ENCODE measurements at regions not wholly inside any gene's neighbourhood (a gene's known extent, or its start where the extent isn't known, plus 50 kb on each side); places are given as distances from the start of the nearest gene placed in this dataset.

DNA sequence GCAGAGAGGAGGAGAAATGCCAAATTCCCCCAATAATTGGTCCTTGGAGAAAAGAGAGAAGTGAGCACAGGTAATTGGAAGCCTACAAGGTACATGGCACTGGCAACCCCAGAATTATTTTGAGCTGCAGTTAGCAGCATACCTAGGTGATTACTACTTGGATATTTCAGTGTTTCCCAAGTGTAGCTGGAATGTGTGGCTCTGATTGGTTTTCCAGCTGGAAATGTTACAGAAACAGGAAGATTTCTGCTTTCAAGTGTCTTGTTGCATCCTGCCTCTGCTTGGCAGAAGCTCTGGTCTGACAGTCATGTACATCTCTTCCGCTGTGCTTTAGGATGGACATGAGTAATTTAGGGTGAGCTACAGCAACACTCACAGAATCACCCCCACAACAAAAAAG lies 262.1 kb downstream of the ENC1 start:
- Histone ChIP-seq H3K4me1 (ENCODE audit: control insufficient read depth in 1 of 2, low read depth in 2 of 2) (peaks cover 9 to 11% of the 10 kb centered on the region in 2 donors), H3K27me3 (replicated peaks; ENCODE audit: insufficient read depth) (no peaks in the 10 kb centered on the region), H3K9me3 (no peaks in the 10 kb centered on the region), H3K4me3 (no peak overlapping the region), H3K27ac (no peak overlapping the region), H3K36me3 (no peaks in the 10 kb centered on the region)
- ATAC-seq (ENCODE audit: insufficient number of reproducible peaks, low FRiP score, low read depth) = no peak
- TF ChIP-seq, protein P1, sequence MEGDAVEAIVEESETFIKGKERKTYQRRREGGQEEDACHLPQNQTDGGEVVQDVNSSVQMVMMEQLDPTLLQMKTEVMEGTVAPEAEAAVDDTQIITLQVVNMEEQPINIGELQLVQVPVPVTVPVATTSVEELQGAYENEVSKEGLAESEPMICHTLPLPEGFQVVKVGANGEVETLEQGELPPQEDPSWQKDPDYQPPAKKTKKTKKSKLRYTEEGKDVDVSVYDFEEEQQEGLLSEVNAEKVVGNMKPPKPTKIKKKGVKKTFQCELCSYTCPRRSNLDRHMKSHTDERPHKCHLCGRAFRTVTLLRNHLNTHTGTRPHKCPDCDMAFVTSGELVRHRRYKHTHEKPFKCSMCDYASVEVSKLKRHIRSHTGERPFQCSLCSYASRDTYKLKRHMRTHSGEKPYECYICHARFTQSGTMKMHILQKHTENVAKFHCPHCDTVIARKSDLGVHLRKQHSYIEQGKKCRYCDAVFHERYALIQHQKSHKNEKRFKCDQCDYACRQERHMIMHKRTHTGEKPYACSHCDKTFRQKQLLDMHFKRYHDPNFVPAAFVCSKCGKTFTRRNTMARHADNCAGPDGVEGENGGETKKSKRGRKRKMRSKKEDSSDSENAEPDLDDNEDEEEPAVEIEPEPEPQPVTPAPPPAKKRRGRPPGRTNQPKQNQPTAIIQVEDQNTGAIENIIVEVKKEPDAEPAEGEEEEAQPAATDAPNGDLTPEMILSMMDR (IDR thresholded peaks at IDR 0.05) = no peak
- no peak for DNase-seq (ENCODE audit: low spot score)

DNA sequence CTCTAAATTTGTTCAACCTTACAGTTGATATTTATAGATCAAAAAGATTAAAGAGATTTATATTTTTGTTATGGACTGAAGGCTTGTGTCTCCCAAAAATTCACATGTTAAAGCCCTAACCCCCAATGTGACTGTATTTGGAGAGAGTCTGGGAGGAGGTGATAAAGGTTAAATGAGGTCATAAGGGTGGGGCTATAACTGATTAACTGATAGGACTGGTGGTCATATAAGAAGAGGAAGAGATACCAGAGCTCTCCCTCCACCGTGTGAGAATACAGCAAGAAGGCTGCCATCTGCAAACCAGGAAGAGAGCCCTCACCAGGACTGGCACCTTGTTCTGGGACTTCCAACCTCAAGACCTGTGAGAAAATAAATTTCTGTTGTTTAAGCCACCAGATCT lies 264.3 kb downstream of the ENC1 start:
- Histone ChIP-seq H3K27me3 (replicated peaks; ENCODE audit: insufficient read depth) (no peaks in the 10 kb centered on the region), H3K4me1 (ENCODE audit: control insufficient read depth in 1 of 2, low read depth in 2 of 2) (no peaks in the 10 kb centered on the region), H3K36me3 (no peaks in the 10 kb centered on the region), H3K9me3 (no peaks in the 10 kb centered on the region), H3K4me3 (no peak overlapping the region), H3K27ac (no peak overlapping the region)
- TF ChIP-seq, protein P1 (IDR thresholded peaks at IDR 0.05) = no peak
- DNase-seq (ENCODE audit: low spot score) (no peak), ATAC-seq (ENCODE audit: insufficient number of reproducible peaks, low FRiP score, low read depth) (no peak)

DNA sequence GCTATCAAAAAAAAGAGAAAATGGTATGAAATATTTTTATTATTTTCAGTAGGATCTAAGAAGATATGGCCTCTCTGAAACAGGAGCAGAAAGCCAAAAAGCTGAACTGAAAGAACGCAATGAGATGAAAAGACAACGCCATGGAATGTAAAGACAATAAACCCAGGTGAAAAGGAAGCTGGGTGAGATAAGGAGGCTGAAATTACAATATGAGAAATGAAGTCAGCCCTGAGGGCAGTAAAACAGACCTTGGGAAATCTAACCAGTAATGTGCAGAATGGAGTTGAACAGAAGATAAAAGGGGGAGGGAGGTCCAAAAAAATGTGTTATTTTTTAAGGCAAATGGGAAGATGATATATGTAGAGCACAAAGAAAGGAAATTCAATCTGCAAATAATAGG lies 265.3 kb downstream of the ENC1 start:
- Histone ChIP-seq H3K36me3 (no peaks in the 10 kb centered on the region), H3K27ac (no peak overlapping the region), H3K9me3 (no peaks in the 10 kb centered on the region), H3K4me1 (ENCODE audit: control insufficient read depth in 1 of 2, low read depth in 2 of 2) (no peaks in the 10 kb centered on the region), H3K4me3 (no peak overlapping the region), H3K27me3 (replicated peaks; ENCODE audit: insufficient read depth) (no peaks in the 10 kb centered on the region)
- TF ChIP-seq, protein P1 (IDR thresholded peaks at IDR 0.05) = no peak
- ATAC-seq (ENCODE audit: insufficient number of reproducible peaks, low FRiP score, low read depth) = no peak
- DNase-seq (ENCODE audit: low spot score) = no peak

DNA sequence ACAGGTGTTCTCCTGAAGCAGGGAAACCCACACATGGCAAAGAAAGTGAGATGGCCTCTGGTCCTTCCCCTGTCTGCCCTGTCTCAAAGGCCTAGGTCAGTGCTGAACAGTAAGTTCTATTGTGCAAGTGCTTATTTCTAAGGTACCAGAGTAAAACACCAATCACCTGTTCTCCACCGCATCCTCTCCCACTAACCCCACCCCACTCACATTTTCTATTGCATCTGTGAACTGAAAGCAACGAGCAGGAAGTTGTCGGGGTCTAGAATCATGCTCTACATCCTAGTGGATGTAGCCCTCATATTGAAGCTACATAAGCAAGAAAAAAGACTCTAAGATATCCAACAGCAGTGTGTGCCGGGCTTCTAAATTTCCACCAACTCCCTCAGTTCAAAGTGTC lies 265.9 kb downstream of the ENC1 start:
- DNase-seq (ENCODE audit: low spot score) = no peak
- Histone ChIP-seq H3K36me3 (no peaks in the 10 kb centered on the region), H3K27me3 (replicated peaks; ENCODE audit: insufficient read depth) (no peaks in the 10 kb centered on the region), H3K9me3 (no peaks in the 10 kb centered on the region), H3K4me1 (ENCODE audit: control insufficient read depth in 1 of 2, low read depth in 2 of 2) (no peaks in the 10 kb centered on the region), H3K4me3 (no peak overlapping the region), H3K27ac (no peak overlapping the region)
- ATAC-seq (ENCODE audit: insufficient number of reproducible peaks, low FRiP score, low read depth) = no peak
- TF ChIP-seq, protein P1 (IDR thresholded peaks at IDR 0.05) = no peak

DNA sequence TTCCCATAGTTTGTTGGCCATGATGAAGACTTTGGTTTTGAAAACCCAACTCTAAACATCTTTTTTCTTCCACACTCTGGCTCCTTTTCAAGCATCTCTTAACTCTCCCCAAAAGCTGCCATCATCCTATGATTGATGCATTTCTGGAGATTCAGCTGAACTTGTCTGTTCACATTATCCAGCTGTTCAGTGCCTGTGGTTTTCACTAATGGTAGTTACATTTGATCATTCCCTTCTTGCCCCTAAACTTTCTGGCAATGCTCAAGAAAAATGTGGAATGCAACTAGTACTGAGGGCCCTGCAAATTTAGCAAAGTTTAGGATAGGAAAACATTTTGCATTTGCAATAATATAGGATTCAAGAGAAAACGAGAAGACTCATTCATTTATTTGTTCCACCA lies 267.5 kb downstream of the ENC1 start:
- no peaks in the 10 kb centered on the region for H3K36me3 ChIP-seq
- no peak for DNase-seq (ENCODE audit: low spot score)
- no peak overlapping the region for H3K4me3 ChIP-seq
- no peaks in the 10 kb centered on the region for H3K27me3 ChIP-seq (replicated peaks; ENCODE audit: insufficient read depth)
- TF ChIP-seq, protein P1 (IDR thresholded peaks at IDR 0.05) = no peak
- no peak overlapping the region for H3K27ac ChIP-seq
- H3K4me1 ChIP-seq (ENCODE audit: control insufficient read depth in 1 of 2, low read depth in 2 of 2) = peaks cover 0 to under 1% of the 10 kb centered on the region in 2 donors
- no peaks in the 10 kb centered on the region for H3K9me3 ChIP-seq
- ATAC-seq (ENCODE audit: insufficient number of reproducible peaks, low FRiP score, low read depth) = no peak

All from thoracic aorta (tissue), 2 donors.